ENCODE measurements at regions not wholly inside any gene's neighbourhood (a gene's known extent, or its start where the extent isn't known, plus 50 kb on each side); places are given as distances from the start of the nearest gene placed in this dataset.

DNA sequence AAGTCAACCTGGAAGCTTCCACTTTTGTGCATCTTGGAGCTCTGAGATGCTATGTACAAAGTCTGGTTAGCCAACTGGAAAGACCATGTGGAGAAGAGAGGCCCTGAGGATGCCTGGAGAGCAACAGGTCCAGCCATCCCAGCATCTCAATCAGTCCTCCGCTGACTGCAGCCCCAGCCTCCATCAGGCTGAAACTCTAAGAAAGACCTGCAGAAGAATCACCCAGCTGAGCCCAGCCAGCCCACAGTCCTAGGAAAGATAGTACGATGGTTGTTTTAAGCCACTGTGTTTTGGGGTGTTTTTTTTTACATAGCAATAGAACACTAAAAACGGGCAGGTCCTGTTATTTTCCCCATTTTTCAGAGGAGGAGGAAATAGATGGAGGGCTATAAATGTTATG is 84.0 kb downstream of the NCR2 start:
- TF ChIP-seq, protein P1, sequence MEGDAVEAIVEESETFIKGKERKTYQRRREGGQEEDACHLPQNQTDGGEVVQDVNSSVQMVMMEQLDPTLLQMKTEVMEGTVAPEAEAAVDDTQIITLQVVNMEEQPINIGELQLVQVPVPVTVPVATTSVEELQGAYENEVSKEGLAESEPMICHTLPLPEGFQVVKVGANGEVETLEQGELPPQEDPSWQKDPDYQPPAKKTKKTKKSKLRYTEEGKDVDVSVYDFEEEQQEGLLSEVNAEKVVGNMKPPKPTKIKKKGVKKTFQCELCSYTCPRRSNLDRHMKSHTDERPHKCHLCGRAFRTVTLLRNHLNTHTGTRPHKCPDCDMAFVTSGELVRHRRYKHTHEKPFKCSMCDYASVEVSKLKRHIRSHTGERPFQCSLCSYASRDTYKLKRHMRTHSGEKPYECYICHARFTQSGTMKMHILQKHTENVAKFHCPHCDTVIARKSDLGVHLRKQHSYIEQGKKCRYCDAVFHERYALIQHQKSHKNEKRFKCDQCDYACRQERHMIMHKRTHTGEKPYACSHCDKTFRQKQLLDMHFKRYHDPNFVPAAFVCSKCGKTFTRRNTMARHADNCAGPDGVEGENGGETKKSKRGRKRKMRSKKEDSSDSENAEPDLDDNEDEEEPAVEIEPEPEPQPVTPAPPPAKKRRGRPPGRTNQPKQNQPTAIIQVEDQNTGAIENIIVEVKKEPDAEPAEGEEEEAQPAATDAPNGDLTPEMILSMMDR (IDR thresholded peaks at IDR 0.05) = no peak
- no peak for TF ChIP-seq POLR2A (IDR thresholded peaks at IDR 0.05)
- no peak for TF ChIP-seq POLR2AphosphoS5 (IDR thresholded peaks at IDR 0.05)
- H3K27me3 ChIP-seq = peaks cover 0 to 11% of the 10 kb centered on the region in 2 donors
- no peak overlapping the region for H3K27ac ChIP-seq
- H3K9me3 ChIP-seq = peaks cover 0 to 7% of the 10 kb centered on the region in 2 donors
- H3K36me3 ChIP-seq = no peaks in the 10 kb centered on the region
- H3K4me1 ChIP-seq = no peaks in the 10 kb centered on the region
- intact Hi-C loops (cut with DNase I; ENCODE audit: low total_unique reads) = no loop called here
- no peak overlapping the region for H3K4me3 ChIP-seq
- no peak for DNase-seq (ENCODE audit: low spot score in 2 of 2)

GRCh38 chr6:41420186-41420585 is 84.8 kb downstream of the NCR2 start:
- Histone ChIP-seq H3K9me3 (peaks cover 0 to 7% of the 10 kb centered on the region in 2 donors), H3K4me3 (no peak overlapping the region), H3K4me1 (no peaks in the 10 kb centered on the region), H3K27me3 (peaks cover 0 to 4% of the 10 kb centered on the region in 2 donors), H3K36me3 (no peaks in the 10 kb centered on the region), H3K27ac (no peak overlapping the region)
- TF ChIP-seq, protein P1 (IDR thresholded peaks at IDR 0.05) = no peak
- no peak for TF ChIP-seq POLR2A (IDR thresholded peaks at IDR 0.05)
- TF ChIP-seq POLR2AphosphoS5 (IDR thresholded peaks at IDR 0.05) = no peak
- no peak for DNase-seq (ENCODE audit: low spot score in 2 of 2)
- intact Hi-C loops (cut with DNase I; ENCODE audit: low total_unique reads) = no loop called here

DNA sequence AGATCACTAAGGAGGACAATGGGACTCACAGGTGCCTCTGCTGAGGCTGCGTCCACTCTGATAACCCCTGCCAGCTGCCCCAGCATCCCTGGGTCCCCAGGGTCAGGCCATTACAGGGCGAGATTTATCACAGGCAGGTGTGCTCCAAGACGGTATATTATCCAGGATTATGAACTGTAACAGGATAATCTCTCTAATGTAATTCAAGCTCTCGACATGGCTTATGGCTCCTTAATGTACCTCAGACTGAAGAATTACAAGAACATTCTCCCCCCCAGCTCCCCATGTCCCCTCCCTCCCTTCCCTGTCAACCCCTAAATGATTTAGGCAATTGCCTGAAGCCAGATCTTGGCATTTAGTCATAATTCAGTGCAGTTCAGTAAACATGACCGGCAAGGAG is 86.8 kb downstream of the NCR2 start:
- no peak for DNase-seq (ENCODE audit: low spot score in 2 of 2)
- intact Hi-C loops (cut with DNase I; ENCODE audit: low total_unique reads) = no loop called here
- no peaks in the 10 kb centered on the region for H3K4me1 ChIP-seq
- no peak for TF ChIP-seq POLR2AphosphoS5 (IDR thresholded peaks at IDR 0.05)
- TF ChIP-seq, protein P1 (IDR thresholded peaks at IDR 0.05) = no peak
- TF ChIP-seq POLR2A (IDR thresholded peaks at IDR 0.05) = no peak
- no peak overlapping the region for H3K4me3 ChIP-seq
- H3K27ac ChIP-seq = no peak overlapping the region
- no peaks in the 10 kb centered on the region for H3K36me3 ChIP-seq
- H3K27me3 ChIP-seq = no peaks in the 10 kb centered on the region
- peaks cover 0 to 7% of the 10 kb centered on the region in 2 donors for H3K9me3 ChIP-seq

- Histone ChIP-seq H3K4me3 (no peak overlapping the region), H3K36me3 (no peaks in the 10 kb centered on the region), H3K27ac (no peak overlapping the region), H3K27me3 (no peaks in the 10 kb centered on the region), H3K4me1 (peaks cover 0 to 5% of the 10 kb centered on the region in 2 donors), H3K9me3 (peaks cover 0 to 7% of the 10 kb centered on the region in 2 donors)
- intact Hi-C loops (cut with DNase I; ENCODE audit: low total_unique reads) = no loop called here
- DNase-seq (ENCODE audit: low spot score in 2 of 2) = no peak
- TF ChIP-seq, protein P1 (IDR thresholded peaks at IDR 0.05) = no peak
- TF ChIP-seq POLR2A (IDR thresholded peaks at IDR 0.05) (no peak), POLR2AphosphoS5 (IDR thresholded peaks at IDR 0.05) (no peak)
Observed at GRCh38 chr6:41423002-41423401, 87.6 kb downstream of the NCR2 start.

- Histone ChIP-seq H3K9me3 (peaks cover 0 to 4% of the 10 kb centered on the region in 2 donors), H3K27ac (no peak overlapping the region), H3K4me1 (peaks cover 4 to 10% of the 10 kb centered on the region in 2 donors), H3K4me3 (no peak overlapping the region), H3K36me3 (no peaks in the 10 kb centered on the region), H3K27me3 (no peaks in the 10 kb centered on the region)
- TF ChIP-seq POLR2AphosphoS5 (IDR thresholded peaks at IDR 0.05) = peak in 2 of 3 donors; percentile 15 to 32
- no peak for TF ChIP-seq POLR2A (IDR thresholded peaks at IDR 0.05)
- TF ChIP-seq, protein P1 (IDR thresholded peaks at IDR 0.05) = peak; percentile 78 to 89 (median 87)
- intact Hi-C loops (cut with DNase I; ENCODE audit: low total_unique reads) = no loop called here
- DNase-seq (ENCODE audit: low spot score in 2 of 2) = peak; percentile 76 to 79
Observed at GRCh38 chr6:41424370-41425058, 89.1 kb downstream of the NCR2 start.
